VCaP (cell line): ENCODE measurements at regions not wholly inside any gene's neighbourhood (a gene's known extent, or its start where the extent isn't known, plus 50 kb on each side); places are given as distances from the start of the nearest gene placed in this dataset.
A peak's percentile ranks its signal among the peaks of the same experiment; 100 is the strongest.
"Not testable (repeated sequence)": the region's sequence is repeated elsewhere in the genome, so short reads cannot be mapped to it uniquely, and the experiment has no call there.

Experiments used
- H3K27ac ChIP-seq: fragments of 450-650 bp; 2 replicates; pipeline ENCODE4 v1.5.1; 2017
- TF ChIP-seq, protein P1 (sequence below): fragments of 450-650 bp; conservative IDR thresholded peaks from 2 replicates; pipeline ENCODE4 v1.5.1; 2017; ENCODE audit warnings: mild to moderate bottlenecking, moderate library complexity

DNA sequence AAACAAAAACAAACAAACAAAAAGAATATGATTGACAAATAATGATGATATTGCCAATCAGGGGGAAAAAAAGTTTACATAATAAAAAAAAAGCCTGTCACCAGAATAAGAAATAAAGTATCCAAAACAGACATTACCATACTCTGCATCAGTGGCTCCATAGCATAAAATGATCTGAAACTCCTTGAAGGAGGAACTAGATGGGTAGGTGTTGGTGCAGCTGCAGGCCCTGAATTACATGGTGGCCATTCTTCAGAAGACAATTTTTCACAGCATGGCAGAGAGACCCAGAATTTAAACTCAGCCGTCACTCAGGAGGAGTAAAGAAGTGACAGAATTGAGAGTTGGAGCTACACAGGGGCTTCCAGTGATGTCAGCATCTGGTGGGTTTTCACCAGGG lies 60.2 kb downstream of the GLUL start:
- TF ChIP-seq, protein P1, sequence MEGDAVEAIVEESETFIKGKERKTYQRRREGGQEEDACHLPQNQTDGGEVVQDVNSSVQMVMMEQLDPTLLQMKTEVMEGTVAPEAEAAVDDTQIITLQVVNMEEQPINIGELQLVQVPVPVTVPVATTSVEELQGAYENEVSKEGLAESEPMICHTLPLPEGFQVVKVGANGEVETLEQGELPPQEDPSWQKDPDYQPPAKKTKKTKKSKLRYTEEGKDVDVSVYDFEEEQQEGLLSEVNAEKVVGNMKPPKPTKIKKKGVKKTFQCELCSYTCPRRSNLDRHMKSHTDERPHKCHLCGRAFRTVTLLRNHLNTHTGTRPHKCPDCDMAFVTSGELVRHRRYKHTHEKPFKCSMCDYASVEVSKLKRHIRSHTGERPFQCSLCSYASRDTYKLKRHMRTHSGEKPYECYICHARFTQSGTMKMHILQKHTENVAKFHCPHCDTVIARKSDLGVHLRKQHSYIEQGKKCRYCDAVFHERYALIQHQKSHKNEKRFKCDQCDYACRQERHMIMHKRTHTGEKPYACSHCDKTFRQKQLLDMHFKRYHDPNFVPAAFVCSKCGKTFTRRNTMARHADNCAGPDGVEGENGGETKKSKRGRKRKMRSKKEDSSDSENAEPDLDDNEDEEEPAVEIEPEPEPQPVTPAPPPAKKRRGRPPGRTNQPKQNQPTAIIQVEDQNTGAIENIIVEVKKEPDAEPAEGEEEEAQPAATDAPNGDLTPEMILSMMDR: no peak
- no peak overlapping the region for H3K27ac ChIP-seq

DNA sequence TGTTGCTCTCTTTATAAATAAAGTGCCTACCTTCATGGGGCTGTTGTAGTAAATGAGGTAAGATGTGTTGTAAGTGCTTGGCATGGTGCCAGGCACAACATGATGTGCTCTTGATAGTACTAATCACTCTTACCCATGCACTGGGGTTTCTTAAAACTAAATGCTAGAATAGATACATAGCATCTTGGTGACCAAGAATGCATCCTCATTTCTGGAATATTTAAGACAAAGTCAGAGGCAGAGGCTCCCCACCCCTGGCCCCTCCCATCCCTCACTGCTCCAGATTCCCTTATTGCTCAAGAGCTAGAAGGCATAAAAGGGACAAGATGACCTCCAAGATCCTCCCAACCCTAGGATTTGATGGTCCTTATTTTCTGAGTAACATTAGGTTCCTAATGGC lies 61.3 kb downstream of the GLUL start:
- TF ChIP-seq, protein P1: no peak
- H3K27ac ChIP-seq: no peak overlapping the region

DNA sequence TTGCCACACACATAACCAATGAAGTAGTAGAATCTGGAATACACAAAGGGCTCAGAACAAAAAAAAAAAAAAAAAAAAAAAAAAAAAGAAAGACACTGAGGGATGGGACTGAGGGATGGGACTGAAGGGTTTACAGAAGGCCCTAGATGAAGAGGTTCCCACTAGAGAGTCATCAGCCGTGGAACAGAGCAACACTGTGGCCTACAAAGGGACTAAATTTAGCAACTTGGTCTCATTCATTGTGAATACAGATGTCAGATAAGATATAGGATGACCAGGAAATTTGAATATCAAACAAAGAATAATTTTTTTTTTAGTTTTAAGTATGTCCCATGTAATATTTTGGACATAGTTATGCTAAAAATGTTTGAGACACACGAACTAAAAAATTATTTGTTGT lies 62.1 kb downstream of the GLUL start:
- no peak overlapping the region for H3K27ac ChIP-seq
- TF ChIP-seq, protein P1: no peak

DNA sequence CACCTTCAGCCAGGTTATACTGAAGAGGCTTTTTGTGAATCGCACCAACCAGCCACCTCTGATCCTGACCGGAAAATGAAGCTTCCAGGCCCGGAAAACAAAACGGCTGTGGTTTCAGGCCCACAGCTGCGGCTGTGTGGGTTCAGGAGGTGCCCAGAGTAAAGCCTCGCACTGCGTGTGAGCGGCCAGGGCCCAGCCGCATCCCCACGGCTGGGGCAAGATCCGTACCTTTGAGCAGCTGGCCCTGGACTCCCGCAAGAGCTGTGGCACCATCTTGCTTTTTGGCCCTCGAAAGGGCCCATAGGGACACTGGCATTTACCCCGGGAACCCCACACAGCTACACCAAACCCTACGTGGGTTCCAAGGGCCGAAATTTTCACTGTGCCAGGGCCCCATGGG lies 63.0 kb downstream of the GLUL start:
- no peak overlapping the region for H3K27ac ChIP-seq
- TF ChIP-seq, protein P1: no peak

DNA sequence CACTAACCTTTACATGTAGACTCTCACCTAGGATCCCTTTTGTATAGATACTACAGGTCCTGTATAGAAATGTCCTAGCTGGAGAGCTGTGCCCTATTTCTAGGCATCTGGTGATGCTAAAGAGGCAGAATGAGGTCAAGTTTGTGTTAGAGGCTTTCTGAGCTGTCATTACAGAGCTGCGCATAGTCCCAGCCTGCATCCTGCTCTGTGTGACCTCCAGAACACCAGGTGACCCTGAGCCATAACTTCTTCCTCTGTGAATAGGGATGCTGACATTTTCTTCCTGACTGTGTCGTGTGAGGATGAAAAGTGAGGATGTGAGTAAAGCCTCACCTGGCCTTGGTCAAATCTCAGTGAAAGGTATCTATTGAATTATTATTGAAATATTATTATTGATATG lies 66.3 kb downstream of the GLUL start:
- TF ChIP-seq, protein P1: no peak
- no peak overlapping the region for H3K27ac ChIP-seq

DNA sequence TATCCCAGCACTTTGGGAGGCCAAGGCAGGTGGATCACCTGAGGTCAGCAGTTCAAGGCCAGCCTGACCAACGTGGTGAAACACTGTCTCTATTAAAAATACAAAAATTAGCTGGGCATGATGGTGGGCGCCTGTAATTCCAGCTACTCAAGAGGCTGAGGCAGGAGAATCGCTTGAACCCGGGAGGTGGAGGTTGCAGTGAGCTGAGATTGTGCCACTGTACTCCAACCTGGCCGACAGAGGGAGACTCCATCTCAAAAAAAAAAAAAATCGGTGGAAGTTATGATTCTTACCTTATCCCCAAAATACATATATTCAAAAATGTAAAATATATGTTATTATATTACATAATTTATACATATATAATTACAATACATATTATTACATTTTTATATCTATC lies 70.1 kb downstream of the GLUL start:
- TF ChIP-seq, protein P1: peak; percentile 20; the same call in 1 of the 2 replicates
- H3K27ac ChIP-seq: not testable (repeated sequence)

DNA sequence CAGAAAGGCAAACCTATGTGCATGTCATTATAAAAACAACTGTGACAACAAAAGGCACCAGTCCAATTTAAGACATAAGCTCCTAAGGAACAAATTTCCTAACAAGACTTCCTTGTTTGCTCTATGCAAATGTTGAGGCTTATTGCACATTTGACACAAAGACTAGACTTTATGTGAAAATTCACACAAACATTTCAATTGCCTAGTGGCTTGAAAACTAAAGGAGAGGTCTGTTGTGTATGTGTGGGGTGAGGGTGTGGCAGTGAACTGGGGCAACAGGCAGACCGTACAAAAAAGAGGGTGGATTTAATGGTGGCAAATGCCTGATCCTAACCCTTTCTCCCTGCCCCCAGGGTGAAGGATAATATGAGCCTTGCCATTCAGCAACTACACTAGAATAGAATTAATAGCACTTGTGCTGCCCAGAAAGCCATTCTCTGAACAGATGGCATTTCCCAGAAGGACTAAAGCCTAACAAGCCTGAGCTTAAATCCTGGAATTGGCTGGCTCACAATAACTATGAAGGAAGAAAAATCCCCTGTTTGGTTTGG lies 73.9 kb downstream of the GLUL start:
- TF ChIP-seq, protein P1: no peak
- H3K27ac ChIP-seq: no peak overlapping the region; the same call in 1 of the 2 replicates

DNA sequence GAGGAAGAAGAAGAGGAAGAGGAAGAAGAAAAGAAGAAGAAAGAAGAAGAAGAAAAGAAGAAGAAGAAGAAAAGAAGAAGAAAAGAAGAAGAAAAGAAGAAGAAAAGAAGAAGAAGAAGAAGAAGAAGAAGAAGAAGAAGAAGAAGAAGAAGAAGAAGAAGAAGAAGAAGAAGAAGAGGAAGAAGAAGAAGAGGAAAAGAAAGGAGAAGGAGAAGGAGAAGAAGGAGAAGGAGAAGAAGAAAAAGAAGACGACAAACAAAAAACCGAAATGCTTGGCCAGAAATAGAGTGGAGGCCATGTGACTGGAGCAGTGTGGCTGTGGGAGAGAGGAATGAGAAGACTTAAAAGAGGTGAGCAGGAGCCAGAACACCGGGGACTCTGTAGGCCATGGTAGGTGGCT lies 75.1 kb downstream of the GLUL start:
- not testable (repeated sequence) for H3K27ac ChIP-seq
